ENCODE measurements at regions not wholly inside any gene's neighbourhood (a gene's known extent, or its start where the extent isn't known, plus 50 kb on each side); places are given as distances from the start of the nearest gene placed in this dataset.
"Not testable (repeated sequence)": the region's sequence is repeated elsewhere in the genome, so short reads cannot be mapped to it uniquely, and the experiment has no call there.

- no peaks in the 10 kb centered on the region for H3K9me3 ChIP-seq
- no peak for ATAC-seq (ENCODE audit: low FRiP score in 2 of 2)
- H3K4me3 ChIP-seq = no peak overlapping the region
- no peaks in the 10 kb centered on the region for H3K36me3 ChIP-seq
- H3K4me1 ChIP-seq = no peaks in the 10 kb centered on the region
- no peak for DNase-seq
- 73 to 74% methylated on average over 9 of the region's 9 CpGs for WGBS, 2 donors
- TF ChIP-seq EP300 (IDR thresholded peaks at IDR 0.05) (no peak), CTCF (IDR thresholded peaks at IDR 0.05) (no peak), POLR2AphosphoS5 (IDR thresholded peaks at IDR 0.05) (no peak), POLR2A (IDR thresholded peaks at IDR 0.05) (no peak)
- H3K27ac ChIP-seq = no peak overlapping the region
- no peaks in the 10 kb centered on the region for H3K27me3 ChIP-seq
Measured at GRCh38 chr4:42309361-42310260, 87.7 kb upstream of the SHISA3 start.

- ATAC-seq (ENCODE audit: low FRiP score in 2 of 2) = no peak
- no peaks in the 10 kb centered on the region for H3K36me3 ChIP-seq
- H3K4me1 ChIP-seq = no peaks in the 10 kb centered on the region
- WGBS, 2 donors = 69 to 72% methylated on average over 5 of the region's 5 CpGs
- no peak overlapping the region for H3K4me3 ChIP-seq
- no peak for DNase-seq
- TF ChIP-seq CTCF (IDR thresholded peaks at IDR 0.05) = no peak
- no peak for TF ChIP-seq EP300 (IDR thresholded peaks at IDR 0.05)
- no peak for TF ChIP-seq POLR2AphosphoS5 (IDR thresholded peaks at IDR 0.05)
- no peak for TF ChIP-seq POLR2A (IDR thresholded peaks at IDR 0.05)
- H3K27me3 ChIP-seq = no peaks in the 10 kb centered on the region
- no peak overlapping the region for H3K27ac ChIP-seq
- H3K9me3 ChIP-seq = no peaks in the 10 kb centered on the region
Measured at GRCh38 chr4:42310358-42310757, 86.9 kb upstream of the SHISA3 start.

- TF ChIP-seq POLR2AphosphoS5 (IDR thresholded peaks at IDR 0.05) = no peak
- no peak for TF ChIP-seq CTCF (IDR thresholded peaks at IDR 0.05)
- no peak for TF ChIP-seq POLR2A (IDR thresholded peaks at IDR 0.05)
- TF ChIP-seq EP300 (IDR thresholded peaks at IDR 0.05) = no peak
- Histone ChIP-seq H3K9me3 (no peaks in the 10 kb centered on the region), H3K27me3 (no peaks in the 10 kb centered on the region), H3K36me3 (no peaks in the 10 kb centered on the region), H3K4me3 (no peak overlapping the region), H3K4me1 (no peaks in the 10 kb centered on the region), H3K27ac (no peak overlapping the region)
- DNase-seq (no peak), ATAC-seq (ENCODE audit: low FRiP score in 2 of 2) (no peak)
- 89 to 92% methylated on average over 5 of the region's 5 CpGs for WGBS, 2 donors
Measured at GRCh38 chr4:42310806-42311205, 86.5 kb upstream of the SHISA3 start.

- no peak overlapping the region for H3K27ac ChIP-seq
- no peaks in the 10 kb centered on the region for H3K4me1 ChIP-seq
- 71 to 76% methylated on average over 3 of the region's 3 CpGs for WGBS, 2 donors
- DNase-seq (no peak), ATAC-seq (ENCODE audit: low FRiP score in 2 of 2) (no peak)
- H3K27me3 ChIP-seq = no peaks in the 10 kb centered on the region
- H3K9me3 ChIP-seq = no peaks in the 10 kb centered on the region
- no peak overlapping the region for H3K4me3 ChIP-seq
- H3K36me3 ChIP-seq = no peaks in the 10 kb centered on the region
- TF ChIP-seq POLR2AphosphoS5 (IDR thresholded peaks at IDR 0.05) = no peak
Measured at GRCh38 chr4:42311591-42311990, 85.7 kb upstream of the SHISA3 start.

- ATAC-seq (ENCODE audit: low FRiP score in 2 of 2); DNase-seq; H3K36me3 ChIP-seq; H3K27ac ChIP-seq; H3K4me1 ChIP-seq; H3K9me3 ChIP-seq; H3K4me3 ChIP-seq; H3K27me3 ChIP-seq: not testable (repeated sequence)
- 93 to 96% methylated on average over 6 of the region's 6 CpGs for WGBS, 2 donors
Measured at GRCh38 chr4:42313420-42313819, 83.9 kb upstream of the SHISA3 start.

GRCh38 chr4:42313872-42314271 is 83.4 kb upstream of the SHISA3 start:
- Histone ChIP-seq H3K4me3 (no peak overlapping the region), H3K9me3 (no peaks in the 10 kb centered on the region), H3K36me3 (no peaks in the 10 kb centered on the region), H3K4me1 (no peaks in the 10 kb centered on the region), H3K27me3 (no peaks in the 10 kb centered on the region), H3K27ac (no peak overlapping the region)
- DNase-seq (peak in 1 of 2 donors; percentile 42), ATAC-seq (ENCODE audit: low FRiP score in 2 of 2) (no peak)
- 95 to 99% methylated on average over 16 of the region's 16 CpGs for WGBS, 2 donors
- TF ChIP-seq POLR2A (IDR thresholded peaks at IDR 0.05) (no peak), POLR2AphosphoS5 (IDR thresholded peaks at IDR 0.05) (no peak), CTCF (IDR thresholded peaks at IDR 0.05) (no peak), EP300 (IDR thresholded peaks at IDR 0.05) (no peak)
